ENCODE measurements at regions not wholly inside any gene's neighbourhood (a gene's known extent, or its start where the extent isn't known, plus 50 kb on each side); places are given as distances from the start of the nearest gene placed in this dataset.

GRCh38 chr12:131250951-131251315, 297.2 kb downstream of the ADGRD1 start:
- H3K4me1 ChIP-seq: no peaks in the 10 kb centered on the region
- H3K27me3 ChIP-seq: peaks cover 0 to 20% (median 0%) of the 10 kb centered on the region in 4 donors
- intact Hi-C loops (cut with DNase I): no loop called here
- no peak overlapping the region for H3K4me3 ChIP-seq
- H3K36me3 ChIP-seq: no peaks in the 10 kb centered on the region
- WGBS, 2 donors: 82 to 86% methylated on average over 4 to 6 of the region's 10 CpGs
- no peak for DNase-seq
- no peaks in the 10 kb centered on the region for H3K9me3 ChIP-seq
- TF ChIP-seq CTCF (IDR thresholded peaks at IDR 0.05): no peak
- TF ChIP-seq POLR2A (IDR thresholded peaks at IDR 0.05): no peak
- no peak overlapping the region for H3K27ac ChIP-seq

GRCh38 chr12:131251336-131252101, 297.8 kb downstream of the ADGRD1 start:
- 67 to 76% methylated on average over 7 to 11 of the region's 16 CpGs for WGBS, 2 donors
- intact Hi-C loops (cut with DNase I): no loop called here
- TF ChIP-seq POLR2A (IDR thresholded peaks at IDR 0.05) (no peak), CTCF (IDR thresholded peaks at IDR 0.05) (no peak)

GRCh38 chr12:131253376-131254026, 299.8 kb downstream of the ADGRD1 start:
- TF ChIP-seq POLR2A (IDR thresholded peaks at IDR 0.05) (no peak), CTCF (IDR thresholded peaks at IDR 0.05) (no peak)
- no peaks in the 10 kb centered on the region for H3K36me3 ChIP-seq
- no peak overlapping the region for H3K4me3 ChIP-seq
- peaks cover 0 to 21% (median 0%) of the 10 kb centered on the region in 4 donors for H3K27me3 ChIP-seq
- WGBS, 2 donors: 83 to 89% methylated on average over 6 of the region's 6 CpGs
- H3K9me3 ChIP-seq: no peaks in the 10 kb centered on the region
- DNase-seq: no peak
- no peaks in the 10 kb centered on the region for H3K4me1 ChIP-seq
- no peak overlapping the region for H3K27ac ChIP-seq
- intact Hi-C loops (cut with DNase I): no loop called here

More at GRCh38 chr12:131251336-131252101, 297.8 kb downstream of the ADGRD1 start:
- Histone ChIP-seq H3K4me1 (no peaks in the 10 kb centered on the region), H3K4me3 (no peak overlapping the region), H3K36me3 (no peaks in the 10 kb centered on the region), H3K9me3 (no peaks in the 10 kb centered on the region), H3K27ac (no peak overlapping the region), H3K27me3 (peaks cover 0 to 20% (median 0%) of the 10 kb centered on the region in 4 donors)
- no peak for DNase-seq

- no peaks in the 10 kb centered on the region for H3K9me3 ChIP-seq
- intact Hi-C loops (cut with DNase I): no loop called here
- no peaks in the 10 kb centered on the region for H3K4me1 ChIP-seq
- no peak overlapping the region for H3K4me3 ChIP-seq
- peaks cover 0 to 18% (median 0%) of the 10 kb centered on the region in 4 donors for H3K27me3 ChIP-seq
- no peak for DNase-seq
- TF ChIP-seq CTCF (IDR thresholded peaks at IDR 0.05): no peak
- TF ChIP-seq POLR2A (IDR thresholded peaks at IDR 0.05): no peak
- 54 to 75% methylated on average over 2 of the region's 2 CpGs for WGBS, 2 donors
- no peak overlapping the region for H3K27ac ChIP-seq
- no peaks in the 10 kb centered on the region for H3K36me3 ChIP-seq
Measured at GRCh38 chr12:131254374-131254773, 300.7 kb downstream of the ADGRD1 start.

GRCh38 chr12:131258398-131258797, 304.7 kb downstream of the ADGRD1 start:
- 82 to 86% methylated on average over 6 of the region's 8 CpGs for WGBS, 2 donors
- Histone ChIP-seq H3K4me1 (no peaks in the 10 kb centered on the region), H3K36me3 (no peaks in the 10 kb centered on the region), H3K4me3 (no peak overlapping the region), H3K27me3 (peaks cover 0 to 18% (median 0%) of the 10 kb centered on the region in 4 donors), H3K27ac (no peak overlapping the region), H3K9me3 (no peaks in the 10 kb centered on the region)
- no peak for TF ChIP-seq CTCF (IDR thresholded peaks at IDR 0.05)
- no peak for TF ChIP-seq POLR2A (IDR thresholded peaks at IDR 0.05)
- DNase-seq: no peak
- intact Hi-C loops (cut with DNase I): no loop called here

Measured in esophagus squamous epithelium (tissue), 5 donors.